NCI-H1694 (cell line): ENCODE measurements at regions not wholly inside any gene's neighbourhood (a gene's known extent, or its start where the extent isn't known, plus 50 kb on each side); places are given as distances from the start of the nearest gene placed in this dataset.

ENCODE experiments used
- DNase-seq: peaks from one replicate; lab custom pipeline; 2025; lab: John Stamatoyannopoulos, UW

DNA sequence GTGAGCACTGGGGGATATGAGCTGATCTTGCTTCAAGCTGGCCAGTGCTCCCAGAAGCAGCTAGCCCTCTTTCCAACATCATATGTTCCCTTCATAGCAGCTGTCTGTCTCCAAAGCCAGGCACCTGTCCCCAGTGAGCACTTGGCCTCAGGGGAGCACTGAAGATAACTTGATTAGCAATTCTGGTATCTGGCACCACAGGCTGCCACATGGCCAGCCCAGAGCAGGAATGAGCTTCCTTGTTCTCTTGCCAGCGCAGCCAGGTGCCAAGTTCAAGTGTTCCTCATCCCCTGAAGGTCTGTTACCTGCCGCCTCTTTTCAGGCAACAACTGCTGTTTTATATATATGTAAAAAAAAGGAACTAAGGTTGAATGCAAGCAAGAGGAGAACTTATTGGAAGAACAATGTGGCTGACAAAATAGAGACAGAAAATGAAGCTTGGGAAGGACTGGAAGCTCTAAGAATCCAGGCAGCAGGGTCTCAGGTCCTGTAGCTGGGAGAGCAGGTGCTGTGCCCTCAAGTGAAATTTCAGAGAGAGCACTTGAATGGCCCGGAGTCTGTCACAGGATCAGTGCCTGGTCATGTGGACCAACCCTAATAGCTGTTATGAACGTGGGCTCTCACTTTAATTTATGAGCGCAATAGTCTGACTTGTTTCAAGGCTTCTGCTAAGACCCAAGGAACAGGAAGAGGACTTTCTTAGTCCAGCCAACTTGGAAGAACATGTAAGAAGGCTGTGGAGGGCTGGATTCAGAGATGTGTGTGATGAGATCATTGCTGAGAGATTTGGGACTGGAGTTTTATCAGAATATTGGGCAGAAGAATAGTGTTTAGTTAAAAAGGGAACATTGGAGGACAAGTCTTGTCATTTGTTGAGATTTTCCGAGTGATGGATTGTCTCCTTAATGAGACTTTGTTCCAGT lies 267.2 kb downstream of the GLRX3 start:
- no peak for DNase-seq

DNA sequence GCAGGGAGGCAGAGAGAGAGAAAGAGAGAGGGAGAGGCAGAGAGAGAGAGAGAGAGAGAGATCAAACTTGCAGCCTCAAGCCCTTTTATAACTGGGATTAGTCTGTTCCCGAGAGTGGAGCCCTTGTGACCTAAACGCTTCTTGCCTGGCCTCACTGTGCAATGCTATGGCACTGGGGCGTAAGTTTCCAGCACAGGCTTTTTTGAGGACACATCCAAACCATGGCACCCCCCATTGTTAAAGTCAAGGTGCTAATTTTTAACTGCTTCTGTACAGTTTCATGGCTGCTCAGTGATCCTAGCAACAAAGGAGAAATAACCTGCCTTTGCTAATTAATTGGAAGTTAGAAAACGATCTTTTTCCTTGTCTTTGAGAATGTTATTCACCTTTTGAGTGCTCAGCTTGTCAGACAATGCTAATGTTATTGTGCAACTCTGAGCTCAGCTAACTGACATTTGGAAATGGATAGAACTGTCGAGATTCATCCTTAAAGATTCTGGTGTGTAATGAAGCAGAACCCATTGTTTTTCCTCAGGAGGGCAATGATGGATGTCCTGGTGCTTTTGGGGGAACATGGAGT lies 268.4 kb downstream of the GLRX3 start:
- no peak for DNase-seq

DNA sequence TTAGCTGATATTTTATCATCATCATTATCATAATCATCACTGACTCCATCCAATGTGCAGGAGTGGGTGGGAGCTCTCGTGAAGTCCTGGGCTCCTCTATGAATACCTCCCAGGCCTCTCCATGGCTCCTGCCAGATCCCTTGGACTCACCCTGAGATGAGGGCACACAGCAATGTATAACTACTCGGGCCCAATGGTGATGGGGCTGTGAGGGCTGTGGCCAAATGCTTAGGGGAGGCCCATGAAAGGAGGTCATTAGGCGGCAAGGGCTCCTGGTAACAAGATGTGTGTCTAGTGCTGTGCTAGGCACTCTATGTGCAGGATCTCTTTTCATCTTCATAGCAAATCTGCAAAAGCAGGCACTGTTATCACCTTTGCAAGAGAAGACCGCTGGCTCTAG lies 270.9 kb downstream of the GLRX3 start:
- DNase-seq: no peak

DNA sequence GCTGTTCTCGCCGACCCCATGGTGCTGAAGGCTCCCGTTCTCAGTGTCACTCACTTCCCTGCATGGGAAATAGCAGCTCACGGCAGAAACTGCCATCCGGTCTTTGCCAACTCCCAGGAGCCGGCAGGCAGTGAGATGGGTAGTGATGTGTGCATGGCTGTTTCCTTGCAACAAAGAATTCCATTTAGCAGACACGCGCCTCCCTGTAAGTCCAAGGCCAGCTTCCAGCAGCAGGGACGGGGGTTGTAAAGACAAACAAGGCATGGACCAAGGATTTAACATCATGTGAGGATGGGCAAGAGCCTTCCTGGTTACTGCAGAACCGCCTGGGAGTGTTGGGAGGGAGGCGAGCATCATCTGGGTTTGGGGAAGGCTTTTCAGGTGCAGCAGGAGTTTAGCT lies 273.1 kb downstream of the GLRX3 start:
- DNase-seq: no peak

DNA sequence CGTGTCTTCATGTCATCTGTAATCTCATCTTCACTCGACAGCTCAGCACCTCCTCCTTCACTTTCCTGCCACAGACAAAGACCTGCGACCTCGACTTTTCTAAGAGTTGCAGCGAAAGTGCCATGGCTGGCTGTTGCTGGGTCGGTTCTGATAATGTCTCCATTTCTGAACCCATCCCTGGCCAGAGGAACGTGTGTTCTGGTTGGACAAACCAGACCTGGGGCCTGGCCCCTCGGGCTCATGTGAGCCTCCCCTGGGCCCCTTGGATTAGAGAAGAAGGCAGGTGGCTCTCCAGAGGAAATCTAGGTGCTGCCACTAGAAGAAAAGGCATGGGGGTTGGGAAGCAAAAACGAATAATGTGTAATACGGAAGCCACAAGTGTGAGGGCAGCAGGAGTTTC lies 273.7 kb downstream of the GLRX3 start:
- DNase-seq: no peak

DNA sequence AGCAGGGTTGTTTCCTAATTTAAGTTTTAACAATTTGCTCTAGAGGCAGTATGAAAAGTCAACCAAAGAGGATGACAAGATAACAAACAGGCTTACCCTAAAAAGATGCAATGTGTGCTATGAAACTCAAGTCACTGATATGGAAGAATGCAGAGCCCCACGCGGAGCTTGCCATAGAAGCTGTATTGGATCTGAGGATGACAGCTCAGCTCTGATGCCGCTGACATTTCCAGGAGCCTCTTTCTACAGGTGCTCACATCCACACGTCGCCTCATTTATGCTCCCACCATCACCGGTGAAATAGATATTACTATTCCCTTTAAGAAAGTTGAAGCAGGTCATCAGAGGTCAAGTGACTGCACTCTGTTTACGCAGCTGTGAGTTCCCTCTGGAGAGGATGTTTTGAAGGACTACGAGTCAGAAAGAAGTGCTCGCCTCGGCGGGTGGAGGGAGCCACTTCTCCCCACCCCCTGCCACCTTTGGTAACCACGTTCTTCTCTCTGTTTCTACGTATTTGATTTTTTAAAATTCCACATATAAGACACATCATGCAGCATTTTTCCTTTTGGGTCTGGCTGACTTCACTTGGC lies 275.4 kb downstream of the GLRX3 start:
- no peak for DNase-seq

DNA sequence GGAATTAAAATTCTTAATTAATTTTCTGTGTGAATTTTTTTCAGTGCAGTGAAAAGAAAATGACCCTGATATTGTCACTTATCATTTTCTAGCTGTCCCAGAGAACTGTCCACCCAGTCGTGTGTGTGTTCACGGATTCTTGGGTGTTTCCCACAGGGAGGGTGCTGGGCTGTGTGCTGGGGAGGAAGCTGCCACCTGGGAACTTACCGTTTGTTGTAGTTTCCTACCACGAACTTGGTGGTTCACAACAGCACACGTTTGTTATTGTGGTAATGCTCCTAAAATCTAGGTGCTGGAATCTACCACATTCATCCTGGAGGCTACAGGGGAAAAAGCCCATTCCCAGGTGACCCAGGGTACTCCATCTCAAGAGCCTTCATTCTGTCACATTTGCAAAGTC lies 276.1 kb downstream of the GLRX3 start:
- no peak for DNase-seq

DNA sequence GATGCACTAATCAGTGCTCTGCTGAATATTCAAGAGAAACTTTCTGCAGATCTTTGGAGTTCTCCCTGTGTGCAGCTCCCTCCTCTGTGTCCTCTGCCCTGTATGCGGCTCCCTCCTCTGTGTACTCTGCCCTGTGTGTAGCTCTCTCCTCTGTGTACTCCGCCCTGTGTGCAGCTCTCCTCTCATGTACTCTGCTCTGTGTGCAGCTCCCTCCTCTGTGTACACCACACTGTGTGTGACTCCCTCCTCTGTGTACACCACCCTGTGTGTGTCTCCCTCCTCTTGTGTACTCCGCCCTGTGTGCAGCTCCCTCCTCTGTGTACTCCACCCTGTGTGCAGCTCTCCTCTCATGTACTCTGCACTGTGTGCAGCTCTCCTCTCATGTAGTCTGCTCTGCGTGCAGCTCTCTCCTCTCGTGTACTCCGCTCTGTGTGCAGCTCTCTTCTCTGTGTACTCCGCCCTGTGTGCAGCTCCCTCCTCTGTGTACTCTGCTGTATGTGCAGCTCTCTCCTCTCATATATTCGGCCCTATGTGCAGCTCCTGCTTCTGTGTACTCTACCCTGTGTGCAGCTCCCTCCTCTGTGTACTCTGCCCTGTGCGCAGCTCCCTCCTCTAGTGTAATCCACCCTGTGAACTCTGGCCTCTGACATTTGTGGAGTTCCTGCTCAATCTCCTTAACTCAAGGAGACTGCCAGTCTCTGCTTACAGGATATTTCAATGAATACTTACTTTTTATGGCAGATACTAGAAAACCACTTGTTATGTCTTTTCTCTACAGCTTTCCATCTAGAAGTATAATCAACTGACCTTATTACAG lies 280.4 kb downstream of the GLRX3 start:
- DNase-seq: no peak

DNA sequence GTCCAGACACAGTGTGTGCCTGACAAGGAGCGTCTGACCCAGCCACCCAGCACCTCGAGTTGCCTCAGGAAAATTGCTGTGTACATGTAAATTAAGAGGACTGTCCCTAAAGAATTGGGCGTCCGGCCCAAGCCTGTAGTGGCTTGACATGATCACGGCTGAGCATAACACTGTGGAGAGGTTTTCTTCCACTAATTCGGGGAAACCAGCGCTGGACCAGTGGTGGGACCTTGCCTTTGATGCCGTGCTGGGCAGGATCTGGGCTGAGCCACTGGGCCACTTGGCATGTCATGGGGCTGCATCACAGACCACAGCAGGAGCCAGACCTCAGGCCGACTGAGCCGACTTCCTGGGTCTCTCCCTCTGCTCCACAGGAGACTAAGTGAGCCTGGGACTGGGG lies 282.5 kb downstream of the GLRX3 start:
- DNase-seq: no peak

DNA sequence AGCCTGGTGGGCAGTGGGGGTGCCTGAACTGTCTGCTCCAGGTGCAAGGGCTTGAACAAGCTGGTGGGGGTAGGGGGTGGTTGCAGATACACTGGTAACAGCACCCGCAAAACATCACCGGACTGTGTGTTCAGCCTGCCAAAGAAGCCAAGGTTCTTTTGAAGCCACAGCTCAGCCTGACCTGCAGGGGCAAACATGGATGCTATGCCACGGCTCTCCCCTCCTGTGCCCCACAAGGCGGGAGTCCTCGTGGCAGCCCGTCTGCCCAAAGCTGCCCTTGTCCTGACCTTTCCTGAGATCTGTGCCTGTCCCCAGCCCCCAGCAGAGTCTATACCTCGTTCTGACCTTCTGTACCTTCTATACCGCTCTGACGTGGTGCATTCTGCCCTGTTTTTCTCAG lies 285.7 kb downstream of the GLRX3 start:
- DNase-seq: no peak

DNA sequence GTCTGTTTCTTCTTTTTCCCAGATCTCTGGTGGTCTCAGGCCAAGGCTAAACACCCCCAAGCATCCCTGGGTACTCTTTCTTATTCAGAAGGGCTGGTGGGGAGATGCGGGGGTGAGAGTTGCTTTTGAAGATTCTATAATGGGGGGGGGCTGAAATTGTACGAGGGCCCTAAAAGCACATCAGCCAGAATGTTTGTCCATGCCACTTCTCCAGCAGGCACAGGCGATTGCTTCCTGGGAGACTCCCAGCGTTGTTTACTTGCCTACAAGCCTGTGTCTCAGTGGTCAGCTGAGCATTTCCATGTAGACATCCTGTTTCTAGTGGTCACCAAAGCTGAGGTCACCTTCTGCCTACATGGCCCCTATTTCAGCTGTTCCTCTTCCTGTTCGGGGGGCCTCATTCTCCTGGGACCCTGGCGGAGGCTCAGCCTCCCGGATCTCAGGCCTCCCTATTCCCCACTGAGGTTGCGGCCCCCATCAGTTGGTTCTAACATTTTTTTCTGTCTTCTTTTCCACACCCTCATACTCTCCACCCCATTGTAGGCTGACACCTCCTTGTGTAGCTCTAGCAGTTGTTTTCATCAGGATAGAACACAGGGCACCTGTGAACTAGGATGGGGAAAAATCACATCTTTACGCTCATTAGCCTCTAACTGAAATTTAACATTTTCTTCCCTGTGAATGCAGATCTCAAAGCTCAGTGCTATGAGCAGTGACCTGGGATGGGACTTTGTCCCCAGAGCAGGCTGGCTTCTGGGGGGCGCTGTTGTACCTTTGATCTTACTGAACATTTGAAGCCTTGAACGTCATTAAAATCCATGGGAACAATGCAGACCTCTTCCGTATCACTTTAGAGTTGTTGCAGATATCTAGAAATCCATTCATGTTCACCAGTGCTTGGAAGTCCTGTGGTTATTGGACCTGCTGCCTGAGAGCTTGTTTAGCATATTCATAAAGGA lies 286.5 kb downstream of the GLRX3 start:
- DNase-seq: no peak

DNA sequence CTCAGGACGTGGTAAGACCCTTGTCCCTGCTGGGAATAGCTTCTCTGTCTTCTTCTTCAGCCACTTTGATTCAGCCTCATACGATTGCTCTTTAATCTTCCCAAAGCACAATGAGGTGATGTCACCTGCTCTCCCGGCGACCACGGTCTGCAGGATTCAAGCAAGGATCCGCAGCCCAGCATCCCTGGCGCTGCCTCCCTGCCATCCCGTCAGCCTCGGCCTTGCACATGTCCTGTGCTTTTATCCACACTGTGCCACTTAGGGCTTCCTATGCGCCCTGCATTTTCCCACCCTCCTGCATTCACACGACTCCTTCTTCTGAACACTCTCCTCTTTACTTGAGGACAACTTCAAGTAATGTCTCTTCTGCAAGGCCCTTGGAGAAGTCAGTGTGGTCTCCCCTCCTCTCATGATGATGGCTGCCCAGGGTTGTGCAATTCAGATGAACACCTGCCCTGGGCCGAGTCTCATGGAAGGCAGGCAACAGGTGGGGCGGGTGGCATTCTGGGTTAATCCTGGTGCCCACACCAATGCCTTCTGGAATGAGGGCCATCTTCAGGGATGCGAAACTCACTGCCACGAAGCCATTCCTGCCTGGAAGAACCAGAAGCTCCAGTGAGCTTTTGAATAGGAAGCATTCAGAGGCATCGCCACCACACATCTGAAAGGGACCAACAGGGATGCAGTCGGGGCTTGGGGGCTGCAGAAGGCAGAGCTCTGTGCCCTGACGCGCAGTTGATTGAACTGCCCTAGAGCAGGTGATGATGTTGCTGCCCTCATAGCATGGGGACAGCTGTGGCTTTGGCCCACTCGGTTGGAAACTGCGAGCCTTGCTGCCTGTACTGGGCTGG lies 287.5 kb downstream of the GLRX3 start:
- no peak for DNase-seq

DNA sequence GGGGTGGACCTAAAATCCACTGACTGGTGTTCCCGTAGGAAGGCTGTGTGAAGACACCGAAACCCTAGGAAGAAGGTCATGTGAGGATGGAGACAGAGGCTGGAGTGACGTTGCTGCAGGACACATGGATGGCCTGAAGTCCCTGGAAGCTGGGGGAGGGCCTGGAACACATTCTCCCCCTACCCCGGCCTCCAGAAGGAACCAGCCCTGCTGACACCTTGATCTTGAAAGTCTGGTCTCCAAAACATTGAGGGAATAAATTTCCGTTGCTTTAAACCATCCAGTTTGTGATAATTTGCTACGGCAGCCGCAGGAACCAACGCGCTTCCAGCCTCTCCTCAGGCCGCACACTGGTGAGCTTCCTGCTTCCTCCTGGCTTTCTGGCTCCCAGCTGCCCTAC lies 288.2 kb downstream of the GLRX3 start:
- DNase-seq: no peak

DNA sequence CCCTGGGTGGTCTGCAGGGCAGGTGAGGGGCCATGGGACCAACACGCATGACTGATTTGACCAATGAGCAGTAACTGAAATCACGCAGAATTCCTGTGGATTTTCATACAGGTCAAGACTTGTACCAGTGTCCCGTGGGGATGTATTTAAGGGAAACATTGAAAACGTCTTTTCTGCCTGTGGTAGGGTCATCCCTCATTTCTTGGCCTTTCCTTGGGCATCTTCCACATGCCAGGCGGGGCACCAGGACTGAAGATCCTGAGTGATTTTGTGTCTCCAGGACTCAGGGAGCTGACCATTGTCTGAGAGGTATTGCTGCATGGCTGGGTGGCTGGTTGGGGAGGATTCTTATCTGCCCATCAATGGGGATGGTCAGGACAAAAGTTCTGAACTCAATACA lies 289.0 kb downstream of the GLRX3 start:
- no peak for DNase-seq

DNA sequence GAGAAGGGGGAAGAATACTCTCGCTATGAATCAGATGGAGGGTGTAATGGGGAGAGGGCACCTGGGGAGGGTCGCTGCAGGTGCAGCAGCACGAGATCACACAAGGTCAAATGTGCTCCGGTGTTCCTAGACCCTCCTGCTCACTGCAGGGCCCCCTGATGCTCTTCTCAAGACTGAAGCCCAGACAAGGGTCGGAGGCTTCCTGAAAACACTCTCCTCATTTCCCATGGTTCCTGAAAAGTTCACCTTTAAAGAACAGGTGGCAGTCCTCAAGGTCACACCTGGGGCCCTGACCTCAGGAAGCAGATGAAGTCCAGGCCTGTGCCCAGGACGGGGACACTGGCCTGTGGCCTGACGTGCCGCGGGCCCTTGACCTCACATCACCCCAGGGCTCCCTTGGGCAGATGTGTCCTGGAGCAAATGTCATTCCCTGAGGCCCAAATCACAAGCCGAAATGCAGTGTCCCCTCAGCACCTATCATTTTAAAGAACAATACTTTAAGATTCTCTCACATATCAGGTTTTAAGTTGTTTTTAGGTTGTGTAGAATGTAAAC lies 289.8 kb downstream of the GLRX3 start:
- DNase-seq: no peak

DNA sequence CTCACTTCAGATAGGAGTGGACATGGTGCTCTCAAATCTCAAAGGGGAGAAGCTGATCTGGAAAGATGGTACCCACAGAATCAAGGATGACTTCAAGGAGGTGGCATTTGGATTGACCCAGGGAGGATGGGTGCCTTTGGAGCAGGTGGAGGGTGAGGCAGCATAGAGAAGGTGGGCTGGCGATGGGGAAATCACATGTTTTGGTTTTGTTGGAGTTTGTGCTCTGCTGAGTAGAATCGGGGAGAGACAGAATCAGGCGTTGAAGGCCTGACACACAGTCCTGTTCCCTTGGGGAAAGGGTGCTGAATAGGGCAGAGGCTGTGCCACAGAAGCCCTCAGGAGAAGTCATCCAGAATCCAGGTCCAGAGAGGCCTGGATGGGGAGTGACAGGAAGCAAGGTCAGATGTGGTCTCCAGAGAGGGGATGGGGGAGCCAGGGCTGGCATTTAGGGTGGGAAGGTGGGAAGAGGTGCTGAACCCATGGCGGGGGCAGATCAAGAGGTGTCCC lies 291.1 kb downstream of the GLRX3 start:
- no peak for DNase-seq

DNA sequence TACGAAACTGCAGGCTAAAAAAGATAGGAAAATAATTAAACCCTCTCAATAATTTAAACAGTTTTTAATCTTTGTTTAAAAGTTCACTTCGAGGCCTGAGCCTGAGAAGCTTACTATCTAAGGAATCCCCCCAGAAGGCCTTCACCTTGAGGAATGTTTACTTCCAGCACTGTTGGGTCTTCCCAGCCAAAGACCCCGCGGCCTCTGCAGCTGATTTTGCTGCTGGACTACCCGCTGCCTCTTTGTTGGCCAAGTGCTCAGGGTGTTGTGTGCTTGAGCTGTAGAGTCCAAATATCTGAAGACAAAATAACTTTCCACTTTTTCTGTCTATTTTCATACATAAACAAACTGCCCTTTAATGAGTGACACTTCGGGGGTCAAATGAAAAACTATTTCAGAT lies 292.7 kb downstream of the GLRX3 start:
- no peak for DNase-seq

DNA sequence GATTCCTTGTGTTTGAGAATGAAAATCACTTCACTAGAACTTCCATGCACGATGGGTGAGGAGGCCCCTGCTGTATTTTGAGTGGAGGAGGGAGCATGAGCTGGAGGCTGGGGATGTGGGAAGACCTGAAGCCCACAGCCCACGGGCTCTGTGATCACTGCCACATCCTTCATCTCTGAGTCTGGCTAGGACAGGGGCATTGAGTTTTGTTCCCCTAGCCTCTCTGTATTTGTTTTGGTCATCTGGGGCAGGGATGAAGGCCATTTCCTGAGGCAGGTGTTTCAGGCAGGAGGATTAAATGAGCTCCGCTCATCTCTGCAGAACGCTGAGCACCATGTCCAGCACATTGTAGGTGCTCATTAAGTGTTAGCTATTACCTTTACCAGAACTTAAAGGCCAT lies 293.6 kb downstream of the GLRX3 start:
- no peak for DNase-seq

DNA sequence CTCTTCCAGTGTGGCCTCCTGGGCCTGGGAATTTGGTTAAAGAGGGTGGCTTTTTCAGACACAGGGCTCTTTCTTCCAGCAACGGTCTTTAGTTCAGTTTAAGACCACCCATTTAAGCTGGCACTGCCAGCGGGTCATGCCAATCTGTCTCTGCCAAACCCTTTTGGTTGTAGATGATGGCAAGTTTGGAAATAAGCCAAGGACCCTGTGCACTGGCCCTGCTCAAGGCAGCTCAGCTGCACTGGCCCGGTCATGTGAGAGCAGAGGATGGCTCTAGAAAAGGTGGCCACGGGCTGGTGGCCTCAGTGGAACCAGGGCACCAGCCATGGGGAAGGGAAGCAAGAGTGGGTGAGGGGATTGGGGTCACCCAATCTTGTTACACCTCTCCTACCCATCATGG lies 294.1 kb downstream of the GLRX3 start:
- no peak for DNase-seq
